Neural cell (in vitro differentiated cells): ENCODE measurements at regions not wholly inside any gene's neighbourhood (a gene's known extent, or its start where the extent isn't known, plus 50 kb on each side); places are given as distances from the start of the nearest gene placed in this dataset.

Experiments used
- CTCF ChIP-seq: fragments of 450-650 bp; IDR thresholded peaks from 2 replicates; pipeline ENCODE4 v1.5.1; 2014; ENCODE audit warnings: antibody characterized with exemption, mild to moderate bottlenecking, moderate library complexity; ENCODE audit not compliant: poor library complexity, severe bottlenecking
- EZH2 ChIP-seq: fragments of 200-600, 300-800 bp; shearing (Covaris generic), sonication (generic); IDR thresholded peaks from 2 replicates; pipeline ENCODE4 v1.6.1; 2014; ENCODE audit warnings: antibody characterized with exemption, low read length, borderline replicate concordance, mild to moderate bottlenecking; ENCODE audit not compliant: insufficient read depth, poor library complexity, severe bottlenecking
- POLR2AphosphoS5 ChIP-seq: IDR thresholded peaks from 2 replicates; pipeline ENCODE4 v1.6.1; 2012

GRCh38 chr5:1723476-1723875, 76.2 kb downstream of the MRPL36 start:
- TF ChIP-seq EZH2 (no peak), CTCF (no peak), POLR2AphosphoS5 (no peak)
